Omental fat pad (tissue), 3 donors: ENCODE measurements at regions not wholly inside any gene's neighbourhood (a gene's known extent, or its start where the extent isn't known, plus 50 kb on each side); places are given as distances from the start of the nearest gene placed in this dataset.

Source experiments
- ATAC-seq: fragments of 150-250 bp; one replicate; pipeline ENCODE4 v1.9.1; 2016; ENCODE audit warnings: mild to moderate bottlenecking, moderate library complexity; ENCODE audit not compliant: low FRiP score
- DNase-seq: peaks from one replicate; pipeline ENCODE4 v3.0.0-alpha.2; 2019; ENCODE audit warnings: low spot score
- CTCF ChIP-seq, 3 donors: fragments of 450-650 bp; IDR thresholded peaks; one replicate each; pipeline ENCODE4 v1.5.1; 2016 to 2017; ENCODE audit warnings: antibody characterized with exemption in 3 of 3, mild to moderate bottlenecking in 3 of 3, moderate library complexity in 2 of 3

GRCh38 chr20:24823989-24824693, 124.9 kb upstream of the CST7 start:
- TF ChIP-seq CTCF (IDR thresholded peaks at IDR 0.05), result no peak
- DNase-seq, result no peak
- no peak for ATAC-seq

- ATAC-seq, result no peak
- DNase-seq, result no peak
- TF ChIP-seq CTCF (IDR thresholded peaks at IDR 0.05), result no peak
Measured at GRCh38 chr20:24825591-24825990, 123.5 kb upstream of the CST7 start.

GRCh38 chr20:24827603-24828295, 121.3 kb upstream of the CST7 start:
- ATAC-seq (no peak), DNase-seq (no peak)
- no peak for TF ChIP-seq CTCF (IDR thresholded peaks at IDR 0.05)

DNA sequence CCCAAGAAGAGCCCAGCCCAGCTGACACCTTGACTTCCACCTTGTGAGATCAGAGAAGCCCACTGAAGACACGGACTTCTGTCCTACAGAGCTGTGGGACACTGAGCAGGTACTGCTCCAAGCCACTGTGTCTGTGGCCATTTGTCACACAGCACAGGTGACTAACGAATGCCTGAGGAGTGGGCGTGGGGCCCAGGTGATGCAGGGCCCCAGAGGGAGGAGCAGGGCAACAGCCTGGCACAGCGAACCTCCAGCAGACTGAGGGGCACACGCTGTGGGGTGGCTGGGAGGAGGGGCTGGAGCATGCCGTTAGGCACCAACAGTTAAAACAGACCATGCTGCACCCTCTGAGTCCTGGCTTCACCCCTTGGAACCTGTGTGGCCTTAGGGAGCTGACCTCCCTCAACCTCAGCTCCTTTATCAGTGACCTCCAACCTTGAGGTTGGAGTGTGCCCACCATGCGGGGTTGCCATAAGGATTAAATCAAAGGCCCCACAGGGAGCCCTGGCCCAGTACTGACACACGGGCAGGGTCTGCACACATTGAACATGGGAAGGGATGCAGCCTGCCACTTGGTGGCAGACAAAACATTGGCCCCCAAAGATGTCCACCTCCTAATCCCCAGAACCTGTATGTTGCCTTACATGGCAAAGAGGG, 119.9 kb upstream of the CST7 start:
- DNase-seq (no peak), ATAC-seq (no peak)

GRCh38 chr20:24829649-24830370, 119.3 kb upstream of the CST7 start:
- TF ChIP-seq CTCF (IDR thresholded peaks at IDR 0.05), result no peak
- DNase-seq, result no peak
- ATAC-seq, result no peak

More for the DNA sequence above, 119.9 kb upstream of the CST7 start:
- TF ChIP-seq CTCF (IDR thresholded peaks at IDR 0.05), result no peak

DNA sequence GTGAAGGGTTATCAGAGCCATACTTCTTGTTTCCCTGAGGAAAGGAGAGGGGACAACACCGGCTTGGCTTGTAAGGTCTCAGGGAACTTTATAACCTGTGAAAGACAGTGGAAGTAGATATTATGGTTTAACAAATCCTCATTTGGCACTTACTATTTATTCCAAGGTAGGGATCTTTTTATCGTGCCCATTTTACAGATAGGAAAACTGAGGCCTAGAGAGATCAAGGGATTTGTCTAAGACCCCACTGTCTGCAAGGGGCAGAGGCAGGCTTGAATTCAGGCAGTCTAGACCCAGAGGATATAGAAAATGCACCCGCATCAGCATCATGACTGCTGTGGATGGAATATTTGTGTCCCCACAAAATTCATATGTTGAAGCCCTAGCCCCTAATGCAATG, 118.4 kb upstream of the CST7 start:
- DNase-seq (no peak), ATAC-seq (no peak)
- TF ChIP-seq CTCF (IDR thresholded peaks at IDR 0.05), result no peak
